A673 (cell line): ENCODE measurements at regions not wholly inside any gene's neighbourhood (a gene's known extent, or its start where the extent isn't known, plus 50 kb on each side); places are given as distances from the start of the nearest gene placed in this dataset.

Source experiments
- CTCF ChIP-seq: fragments of 300-800, 200-600 bp; sonication (generic); conservative IDR thresholded peaks from 2 replicates; pipeline ENCODE4 v1.5.1; 2017; ENCODE audit warnings: low read depth, mild to moderate bottlenecking, antibody characterized with exemption, low read length, moderate library complexity, mixed read lengths
- EZH2 ChIP-seq: fragments of 200-600 bp; sonication (generic); IDR thresholded peaks from 2 replicates; pipeline ENCODE4 v1.6.1; 2017; ENCODE audit warnings: borderline replicate concordance, low read depth, mild to moderate bottlenecking, mixed read lengths, antibody characterized with exemption, low read length; ENCODE audit not compliant: poor library complexity, severe bottlenecking

GRCh38 chr18:40974448-40974847 lies 980.6 kb upstream of the PIK3C3 start:
- no peak for TF ChIP-seq CTCF
- no peak for TF ChIP-seq EZH2
